Hepatocyte (in vitro differentiated cells): ENCODE measurements at regions not wholly inside any gene's neighbourhood (a gene's known extent, or its start where the extent isn't known, plus 50 kb on each side); places are given as distances from the start of the nearest gene placed in this dataset.

ENCODE experiments used
- EZH2 ChIP-seq: fragments of 200-600 bp; sonication (generic); IDR thresholded peaks from 2 replicates; pipeline ENCODE4 v1.6.1; 2016; ENCODE audit warnings: antibody characterized with exemption, mild to moderate bottlenecking, borderline replicate concordance
- EZH2phosphoT487 ChIP-seq: fragments of 200-600 bp; sonication (generic); IDR thresholded peaks from one replicate; pipeline ENCODE4 v1.6.1; 2018; ENCODE audit warnings: antibody characterized with exemption, mild to moderate bottlenecking, low read depth, moderate library complexity; ENCODE audit not compliant: unreplicated experiment, severe bottlenecking
- TF ChIP-seq, protein P1 (sequence below): fragments of 200-600 bp; sonication (generic); IDR thresholded peaks from 2 replicates; pipeline ENCODE4 v1.5.1; 2016; ENCODE audit warnings: antibody characterized with exemption, mild to moderate bottlenecking; ENCODE audit not compliant: poor library complexity

DNA sequence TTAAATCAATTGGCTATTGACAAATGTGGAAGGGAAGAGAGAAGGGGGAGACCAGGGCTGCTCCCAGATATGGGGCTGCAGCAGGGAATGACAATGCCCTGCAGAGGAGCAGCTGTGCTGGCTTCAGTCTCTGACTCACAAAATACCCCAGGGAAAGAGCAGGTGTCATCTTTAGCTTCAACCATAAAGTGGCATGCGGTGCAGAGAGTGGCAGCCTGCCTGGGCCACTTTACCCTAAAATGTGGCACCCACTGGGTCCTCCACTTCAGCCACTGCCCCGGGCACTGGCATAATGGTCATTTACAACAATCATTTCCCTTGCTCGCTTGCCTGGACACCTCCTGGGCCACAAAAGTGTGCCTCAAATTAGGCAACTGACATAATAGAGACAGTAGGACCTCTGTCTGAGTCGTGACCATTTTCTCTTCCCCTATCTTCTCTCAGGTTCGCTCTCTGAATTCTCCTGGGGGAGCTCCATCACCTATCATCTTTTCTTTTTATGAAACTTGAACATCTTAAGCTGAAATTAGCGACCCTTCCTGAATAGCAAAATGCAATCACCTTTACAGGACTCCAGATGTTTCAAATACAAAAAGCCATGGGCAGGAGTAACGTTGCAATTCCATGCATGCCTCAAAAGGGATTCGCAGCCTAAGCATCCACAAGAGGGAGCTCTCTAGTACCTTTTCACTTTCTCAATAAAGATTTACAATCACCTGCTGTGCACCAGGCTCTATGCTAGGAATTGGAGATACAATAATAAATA lies 179.9 kb upstream of the ATF7IP start:
- TF ChIP-seq, protein P1, sequence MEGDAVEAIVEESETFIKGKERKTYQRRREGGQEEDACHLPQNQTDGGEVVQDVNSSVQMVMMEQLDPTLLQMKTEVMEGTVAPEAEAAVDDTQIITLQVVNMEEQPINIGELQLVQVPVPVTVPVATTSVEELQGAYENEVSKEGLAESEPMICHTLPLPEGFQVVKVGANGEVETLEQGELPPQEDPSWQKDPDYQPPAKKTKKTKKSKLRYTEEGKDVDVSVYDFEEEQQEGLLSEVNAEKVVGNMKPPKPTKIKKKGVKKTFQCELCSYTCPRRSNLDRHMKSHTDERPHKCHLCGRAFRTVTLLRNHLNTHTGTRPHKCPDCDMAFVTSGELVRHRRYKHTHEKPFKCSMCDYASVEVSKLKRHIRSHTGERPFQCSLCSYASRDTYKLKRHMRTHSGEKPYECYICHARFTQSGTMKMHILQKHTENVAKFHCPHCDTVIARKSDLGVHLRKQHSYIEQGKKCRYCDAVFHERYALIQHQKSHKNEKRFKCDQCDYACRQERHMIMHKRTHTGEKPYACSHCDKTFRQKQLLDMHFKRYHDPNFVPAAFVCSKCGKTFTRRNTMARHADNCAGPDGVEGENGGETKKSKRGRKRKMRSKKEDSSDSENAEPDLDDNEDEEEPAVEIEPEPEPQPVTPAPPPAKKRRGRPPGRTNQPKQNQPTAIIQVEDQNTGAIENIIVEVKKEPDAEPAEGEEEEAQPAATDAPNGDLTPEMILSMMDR, result peak; percentile 87
- TF ChIP-seq EZH2 (no peak), EZH2phosphoT487 (no peak)
